Nucleus accumbens (tissue), 56 donors: ENCODE measurements at regions not wholly inside any gene's neighbourhood (a gene's known extent, or its start where the extent isn't known, plus 50 kb on each side); places are given as distances from the start of the nearest gene placed in this dataset.

Experiments
- DNase-seq, 56 donors: peaks; one replicate each; lab custom pipeline; 2025; lab: John Stamatoyannopoulos, UW

DNA sequence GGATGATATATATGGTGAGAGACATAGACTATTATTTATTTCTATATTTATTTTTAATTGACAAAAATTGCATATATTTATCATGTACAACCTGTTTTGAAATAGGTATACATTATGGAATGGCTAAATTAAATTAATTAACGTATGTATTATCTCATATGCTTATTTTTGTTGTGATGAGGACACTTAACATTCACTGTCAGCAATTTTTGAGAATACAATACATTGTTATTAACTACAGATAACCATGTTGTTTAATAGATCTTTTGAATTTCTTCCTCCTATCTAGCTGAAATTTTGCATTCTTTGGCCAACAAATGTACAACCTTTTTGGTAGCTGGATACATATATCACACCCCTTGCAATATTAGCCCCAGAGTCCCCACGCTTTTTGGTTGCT lies 110.7 kb upstream of the CITED2 start:
- no peak for DNase-seq

DNA sequence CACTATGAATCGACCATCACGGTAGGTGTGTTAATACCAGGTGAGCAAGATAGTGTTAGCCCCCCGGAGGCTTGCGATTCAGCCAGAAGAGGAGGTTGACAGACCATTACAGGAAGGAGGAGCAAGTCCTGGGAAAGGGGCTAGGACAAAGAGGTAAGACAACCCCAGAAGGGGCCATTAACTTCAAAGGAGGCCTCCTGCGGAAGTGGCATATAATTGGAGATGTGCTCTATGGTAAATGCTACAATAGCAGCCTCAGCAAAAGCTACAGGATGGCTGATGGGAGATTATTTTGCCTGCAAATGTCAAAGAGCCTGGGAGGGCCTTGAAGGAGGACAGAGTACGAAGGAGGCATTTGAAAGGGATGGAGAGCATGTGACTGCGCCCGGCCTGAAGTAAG lies 108.6 kb upstream of the CITED2 start:
- no peak for DNase-seq

DNA sequence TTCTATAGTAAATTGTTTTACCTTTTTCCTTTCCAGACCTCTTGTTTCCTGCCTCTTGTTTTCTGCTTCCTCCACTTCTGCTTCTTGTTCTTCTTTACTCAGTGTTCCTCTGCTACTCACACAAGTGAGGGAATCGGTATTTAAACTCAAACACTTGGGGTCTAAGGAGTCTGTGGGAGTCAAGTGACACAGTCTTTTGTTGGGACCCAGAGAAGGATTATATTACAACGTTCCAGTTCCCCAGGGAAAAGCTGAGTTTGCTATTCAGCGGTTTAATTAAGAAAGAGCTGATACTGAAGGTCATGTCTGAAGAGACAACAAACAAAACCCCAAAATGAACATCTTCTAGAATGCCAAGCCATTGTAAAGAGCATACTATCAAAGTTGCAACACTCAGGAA lies 107.8 kb upstream of the CITED2 start:
- no peak for DNase-seq

DNA sequence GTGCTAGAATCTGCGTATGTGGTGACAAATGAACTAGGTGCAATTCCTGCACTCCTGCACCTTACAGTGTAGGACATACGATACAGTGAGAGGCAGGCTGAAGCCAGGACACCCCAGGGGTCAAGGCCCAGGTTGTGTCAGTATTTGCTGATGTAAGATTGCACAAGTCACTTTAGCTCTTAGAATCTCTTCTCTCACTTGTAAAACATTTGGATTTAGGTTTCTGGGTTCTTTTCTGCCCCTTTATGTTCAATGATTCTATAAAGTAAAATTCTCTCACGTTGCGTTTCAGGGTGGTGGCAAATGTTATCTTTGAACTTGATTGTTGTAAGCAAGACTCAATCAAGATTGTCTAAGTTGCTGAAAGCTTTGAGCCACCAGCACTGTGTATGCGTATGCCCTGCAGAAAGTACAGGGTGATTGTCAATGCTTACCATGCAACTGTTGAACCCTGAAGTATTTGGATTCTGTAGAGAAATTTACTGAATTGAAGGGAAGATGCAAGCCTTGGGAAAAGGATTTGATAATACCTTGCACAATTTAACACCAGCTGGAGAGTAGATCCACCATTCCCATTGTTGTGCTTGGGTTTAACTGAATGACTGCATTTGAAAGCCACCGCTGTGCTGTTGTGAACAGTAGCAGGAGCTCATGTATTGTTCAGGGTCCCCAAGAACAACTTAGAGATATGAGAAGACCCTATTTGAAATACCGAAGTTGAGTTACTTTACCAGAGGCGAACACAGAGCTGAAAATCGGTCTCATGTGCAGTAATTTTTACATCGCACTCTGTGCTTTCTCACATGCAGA lies 106.1 kb upstream of the CITED2 start:
- DNase-seq, result no peak

DNA sequence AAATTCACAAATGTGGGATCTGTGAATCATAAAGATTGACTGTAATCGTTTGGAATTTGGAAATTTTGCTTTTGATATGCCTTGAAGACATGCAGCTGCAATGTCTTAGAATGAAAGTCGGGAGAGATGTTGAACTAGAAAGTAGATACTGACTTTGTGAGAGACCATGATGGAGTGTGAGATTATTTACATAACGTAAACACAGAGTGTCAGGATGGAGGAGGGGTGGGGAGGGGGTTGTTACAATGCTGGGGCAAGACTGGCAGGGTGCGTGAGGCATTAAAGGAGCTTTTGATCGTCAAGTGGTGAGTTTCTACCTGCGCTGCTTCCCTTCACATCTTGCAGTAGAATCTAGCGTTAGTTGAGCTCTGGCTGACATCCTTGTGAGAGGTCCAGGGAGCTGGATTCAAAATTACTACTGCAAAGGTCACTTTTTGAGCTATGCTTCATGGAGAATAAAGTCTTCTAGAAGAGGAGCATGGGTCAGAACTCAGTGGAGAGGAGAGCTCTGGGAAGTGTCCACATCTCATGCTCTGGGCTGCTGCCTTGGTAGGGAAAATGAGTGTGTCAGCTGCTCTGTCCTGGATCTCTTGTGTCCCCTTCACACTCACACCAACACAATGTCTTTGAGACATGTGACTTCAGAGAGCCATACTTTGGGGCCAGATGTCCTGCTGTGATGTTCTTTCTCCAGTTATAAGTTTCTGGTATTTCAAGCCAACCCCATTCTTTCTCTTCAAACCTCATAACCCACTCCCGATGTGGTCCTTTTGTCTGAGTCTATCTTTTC lies 105.2 kb upstream of the CITED2 start:
- no peak for DNase-seq

DNA sequence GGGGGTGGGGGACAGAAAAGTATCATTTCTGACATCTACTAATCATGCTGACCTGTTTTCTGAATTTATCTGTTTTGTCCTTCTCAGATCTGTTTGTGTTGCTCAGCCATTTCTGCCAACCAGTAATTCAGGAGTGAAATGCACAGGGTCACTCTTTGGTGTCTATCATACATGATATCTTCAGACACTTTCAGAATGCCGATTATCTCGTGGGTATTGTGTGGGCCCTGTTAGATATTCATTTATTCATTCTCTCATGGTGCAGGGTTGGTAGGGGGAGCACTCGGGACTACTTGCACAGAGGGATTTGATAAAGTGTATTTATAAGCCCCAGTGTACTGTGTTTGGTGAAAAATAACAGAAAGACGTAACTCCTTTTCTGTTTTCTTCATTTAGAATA lies 101.2 kb upstream of the CITED2 start:
- no peak for DNase-seq

DNA sequence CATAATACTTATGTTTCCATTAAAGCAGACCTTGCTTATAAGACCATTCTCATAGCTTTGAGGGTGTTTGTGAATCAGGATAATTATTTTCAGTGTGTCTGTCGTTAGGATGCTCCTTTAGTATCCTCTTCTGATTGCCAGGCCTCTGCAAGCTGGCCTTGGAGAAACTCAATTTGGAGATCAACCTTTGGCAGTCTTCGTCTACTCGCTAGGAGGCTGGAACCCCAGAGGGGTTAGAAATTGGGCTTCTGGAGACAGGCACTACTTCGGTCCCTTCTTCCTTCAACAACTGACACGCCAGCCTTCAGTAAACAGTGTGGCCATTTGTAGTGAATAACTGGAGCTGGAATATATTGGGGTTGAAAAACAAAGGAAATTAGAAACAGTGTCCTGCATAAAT lies 100.8 kb upstream of the CITED2 start:
- DNase-seq, result no peak

DNA sequence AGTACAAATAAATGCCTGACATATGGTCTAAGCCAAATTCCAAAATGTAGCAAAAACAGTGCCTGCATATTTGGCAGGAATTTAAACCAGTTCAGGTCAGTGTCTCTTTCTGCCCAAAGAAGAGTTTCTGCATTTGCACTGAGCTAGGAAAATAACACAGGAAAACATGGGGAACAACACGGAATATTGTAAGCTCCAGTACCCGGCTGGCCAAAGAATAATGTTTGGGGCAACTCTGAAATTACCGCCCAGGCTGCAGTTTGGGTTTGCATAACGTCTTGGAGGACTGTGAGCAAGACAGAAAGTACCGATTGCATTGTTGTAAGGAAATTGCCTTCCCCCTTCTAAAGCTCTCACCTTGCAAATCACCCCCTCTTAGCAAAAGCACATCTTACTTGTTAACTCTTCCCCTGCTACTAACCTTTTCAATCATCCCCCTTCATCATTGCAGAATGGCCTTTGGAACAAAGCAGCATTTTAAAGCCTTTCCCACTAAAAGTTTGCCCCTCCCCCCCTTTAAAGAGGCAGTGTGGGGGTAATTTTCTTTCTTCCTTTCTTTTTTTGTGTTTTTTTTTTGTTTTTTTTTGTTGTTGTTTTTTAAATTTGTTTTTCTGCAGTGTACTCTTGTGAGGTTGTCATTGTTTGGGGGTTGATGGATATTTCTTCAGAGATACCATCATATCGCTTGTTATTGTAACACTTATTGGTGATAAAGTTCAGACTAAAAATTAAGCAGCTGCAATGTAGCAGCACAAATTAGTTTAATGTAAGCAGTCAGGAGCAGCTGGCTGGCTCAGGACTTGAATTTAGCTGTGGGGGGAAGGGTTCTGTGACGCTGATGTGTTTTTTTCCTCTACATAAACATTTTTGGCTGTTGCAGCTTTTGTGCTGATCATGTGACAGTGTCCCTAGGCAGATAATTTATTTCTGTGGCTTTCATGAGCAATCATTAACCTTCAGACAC lies 100.0 kb upstream of the CITED2 start:
- no peak for DNase-seq

DNA sequence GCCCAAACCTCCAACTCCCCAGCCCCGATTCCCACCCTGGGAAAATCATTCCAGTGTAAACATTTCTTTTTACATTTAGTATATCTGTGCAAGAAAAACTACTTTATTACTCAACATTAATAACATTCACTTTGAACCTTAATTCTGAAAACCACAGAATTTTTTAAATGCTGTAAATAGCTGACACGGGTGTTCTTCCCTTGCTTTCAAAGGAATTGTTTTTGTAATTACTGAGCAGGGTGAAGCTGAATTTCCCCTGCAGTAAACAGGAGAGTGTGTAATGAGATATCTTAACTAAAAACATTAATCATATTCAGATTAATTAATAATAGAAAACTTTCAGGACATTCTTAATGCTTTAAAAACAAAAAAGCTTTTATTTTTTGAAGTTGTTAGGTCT lies 99.3 kb upstream of the CITED2 start:
- DNase-seq, result no peak

DNA sequence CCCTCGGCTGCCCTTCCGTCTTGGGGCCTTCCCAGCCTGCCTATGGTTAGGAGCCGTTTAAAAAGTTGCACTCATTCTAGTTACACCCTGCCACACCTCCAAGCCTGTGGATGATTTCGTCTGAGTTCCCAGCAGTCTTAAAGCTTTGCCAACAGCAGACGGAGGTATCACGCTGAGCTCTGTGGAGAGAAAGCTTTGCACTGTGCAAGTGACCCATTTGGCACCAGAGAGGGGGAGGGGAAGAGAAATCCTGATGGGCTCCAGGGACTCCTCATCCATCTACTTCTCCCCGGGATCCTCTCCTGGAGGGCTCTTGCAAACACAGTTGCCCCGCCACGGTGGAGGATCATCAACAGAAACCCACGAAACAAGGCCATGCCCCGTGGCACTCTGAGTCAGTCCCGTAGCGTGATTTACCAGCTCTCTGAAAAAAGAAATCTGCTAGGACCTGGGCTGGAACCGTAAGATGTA lies 98.8 kb upstream of the CITED2 start:
- peak in 2 of 56 donors; percentile 6 to 14 for DNase-seq

DNA sequence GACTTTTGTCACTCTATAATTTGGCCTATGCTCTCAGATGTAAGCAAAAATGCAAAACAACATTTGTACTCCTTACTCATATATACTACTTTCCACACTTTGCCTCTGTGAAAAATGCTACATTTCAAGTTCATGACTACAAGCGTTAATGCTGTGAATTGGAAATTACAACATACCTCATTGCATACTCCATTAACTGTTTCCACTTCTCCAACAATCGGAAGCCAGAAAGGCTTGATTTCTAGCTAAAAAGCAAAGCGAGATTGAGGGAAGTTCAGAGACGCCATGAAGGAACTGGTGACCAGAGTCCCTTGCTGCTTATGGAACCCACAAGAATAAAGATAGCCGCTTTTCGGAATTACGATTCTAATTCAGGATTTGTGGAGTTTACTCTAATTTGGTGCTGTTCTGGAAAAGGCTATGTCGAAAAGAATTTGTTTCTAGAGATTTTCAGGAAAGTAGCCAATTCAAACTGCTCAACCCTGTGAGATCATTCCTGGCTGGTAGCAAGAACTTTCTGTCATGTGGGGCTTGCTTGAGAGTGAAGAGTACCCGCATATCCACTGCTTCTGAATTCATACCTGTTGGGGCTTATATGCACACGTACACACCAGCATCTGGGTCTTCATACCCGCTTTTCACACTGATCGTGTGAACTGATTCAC lies 98.0 kb upstream of the CITED2 start:
- DNase-seq, result no peak

DNA sequence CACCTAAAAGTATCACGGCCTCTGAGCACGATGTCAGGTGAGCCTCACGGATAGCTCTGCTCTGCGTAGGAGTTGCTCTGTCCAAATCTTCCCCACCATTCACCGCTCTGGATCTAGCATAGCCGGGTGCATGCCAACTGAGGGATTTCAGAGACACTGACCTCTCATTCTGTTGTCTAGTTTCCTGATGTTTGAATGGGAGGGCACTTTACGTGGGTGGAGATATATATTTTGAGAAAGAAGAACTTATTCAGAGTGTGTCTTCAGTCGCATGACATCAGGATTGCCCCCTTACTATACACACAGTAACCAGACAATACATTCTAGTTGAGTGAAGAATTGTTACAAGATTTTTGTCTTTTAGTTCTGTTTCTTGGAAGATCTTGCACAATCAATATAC lies 96.5 kb upstream of the CITED2 start:
- DNase-seq, result no peak

DNA sequence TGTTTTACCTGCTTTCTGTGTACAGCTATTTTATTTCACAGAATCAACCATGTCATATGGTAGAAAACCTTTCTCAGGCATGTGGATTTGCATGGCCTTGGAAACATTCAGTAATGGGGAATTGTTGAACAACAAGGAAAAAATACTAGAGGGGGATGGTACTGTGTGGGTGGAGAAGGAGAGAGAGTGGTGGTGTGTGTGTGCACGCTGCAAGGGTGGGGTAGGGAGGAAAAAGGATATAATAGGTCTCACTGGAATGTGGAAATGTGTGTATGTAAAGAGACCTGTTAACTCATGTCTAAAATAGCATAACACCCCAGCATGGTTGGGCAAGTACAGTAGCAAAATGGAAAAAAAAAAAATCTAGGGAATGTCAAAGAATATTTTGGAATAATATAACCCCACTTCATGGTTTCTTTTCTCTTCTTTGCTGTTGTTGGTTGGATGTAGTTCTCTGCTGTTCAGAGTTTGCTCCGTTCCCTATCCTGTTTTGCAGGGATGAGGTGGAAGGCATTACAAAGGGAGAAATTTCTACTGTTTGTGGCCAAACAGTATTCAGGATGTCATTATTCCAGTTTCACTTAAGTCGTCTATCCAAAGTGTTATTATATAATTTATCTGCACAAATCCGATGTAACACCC lies 93.9 kb upstream of the CITED2 start:
- DNase-seq, result no peak

DNA sequence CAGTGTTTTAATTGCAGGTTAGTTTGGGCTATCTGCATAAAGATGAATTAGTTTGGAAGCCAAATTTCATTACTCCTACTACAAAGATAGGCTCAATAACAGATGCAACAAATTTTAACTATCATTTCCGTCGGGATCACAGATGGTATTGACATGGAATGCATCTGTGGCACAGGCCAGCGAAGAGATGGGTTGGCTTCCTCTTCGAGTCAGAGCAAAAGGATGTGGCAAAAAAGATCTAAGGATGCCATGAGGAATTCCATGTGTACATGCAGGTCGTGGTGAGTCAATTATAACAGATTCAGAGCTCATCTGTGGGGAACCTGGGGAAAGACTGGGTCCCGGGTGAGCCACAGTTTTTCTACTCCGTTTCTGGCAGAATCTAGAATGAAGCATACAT lies 83.0 kb upstream of the CITED2 start:
- no peak for DNase-seq

DNA sequence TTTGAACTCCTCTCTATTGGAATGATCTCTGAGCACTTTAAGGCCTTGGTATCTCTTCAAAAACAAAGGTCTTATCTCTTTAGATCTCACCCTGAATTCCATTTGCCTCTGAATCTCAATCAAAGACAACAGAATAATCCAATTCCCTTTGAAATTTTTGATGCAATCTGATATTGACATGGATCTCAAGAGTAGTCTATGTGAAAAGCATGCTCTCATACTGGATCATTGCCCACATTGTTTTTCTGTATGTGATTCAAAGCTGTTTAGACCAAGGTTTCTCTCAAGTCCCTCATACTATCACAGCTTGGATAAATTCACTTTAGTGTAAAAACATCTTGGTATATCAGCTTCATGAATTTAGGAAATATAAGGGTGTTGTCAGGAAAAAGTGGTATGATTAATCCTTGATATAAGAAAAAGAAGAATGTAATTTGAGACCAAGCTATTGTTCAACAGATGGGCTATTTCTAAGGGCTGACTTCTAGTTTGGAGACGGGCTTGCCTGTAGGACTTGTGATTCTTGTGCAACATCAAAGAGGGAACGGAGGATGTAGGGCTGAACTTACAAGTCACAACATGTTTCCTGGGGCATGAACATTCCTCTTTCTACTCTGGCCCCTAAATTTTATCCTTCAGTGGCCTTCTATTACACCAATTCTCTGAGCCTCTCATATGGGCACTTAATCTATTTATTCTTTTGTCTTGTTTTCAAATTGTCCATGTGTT lies 77.9 kb upstream of the CITED2 start:
- no peak for DNase-seq

DNA sequence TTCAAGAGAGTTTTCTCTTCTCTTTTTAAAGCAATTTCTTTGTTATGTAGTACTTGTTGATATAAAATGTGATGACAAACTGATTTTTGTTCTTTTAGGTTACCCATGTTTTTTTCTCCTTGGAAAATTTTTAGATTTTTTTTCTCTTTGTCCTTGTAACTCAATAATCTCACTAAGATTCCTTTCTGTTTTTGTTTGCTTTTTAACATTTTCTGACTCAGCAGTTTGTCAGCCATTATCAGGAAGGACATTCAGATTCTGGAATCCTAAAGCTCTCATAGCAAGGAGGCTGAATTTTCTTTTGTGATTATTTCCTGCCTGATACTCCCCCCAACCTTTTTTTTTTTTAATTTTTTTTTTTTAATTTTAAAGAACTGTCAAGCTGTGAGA lies 75.2 kb upstream of the CITED2 start:
- no peak for DNase-seq

DNA sequence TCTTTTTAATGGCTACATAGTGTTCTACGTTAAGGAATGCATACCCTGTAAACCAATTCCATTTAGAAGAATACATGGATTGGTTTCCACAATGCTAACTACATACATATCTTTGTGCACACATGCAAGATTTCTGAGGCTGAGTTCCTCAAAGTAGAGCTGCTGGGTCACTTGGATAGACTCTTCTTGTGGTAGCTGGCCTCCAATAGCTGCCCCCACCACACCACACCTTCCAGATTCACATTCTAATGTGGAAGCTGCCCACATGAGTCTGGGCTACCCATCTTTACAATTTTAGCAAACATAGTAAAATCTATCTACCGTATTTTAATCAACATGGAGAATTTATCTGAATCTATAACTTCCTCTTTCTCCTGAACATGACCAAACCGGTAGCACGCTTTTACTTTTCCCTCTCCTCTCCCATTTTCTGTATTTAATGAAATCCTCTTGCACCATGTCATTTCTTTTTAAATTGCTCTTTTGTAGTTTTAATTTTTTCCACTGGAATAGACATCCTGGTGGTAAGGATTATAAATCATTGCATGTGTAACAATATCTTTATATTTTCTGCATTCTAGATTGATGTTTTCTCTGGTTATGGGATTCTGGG lies 74.7 kb upstream of the CITED2 start:
- DNase-seq, result no peak

DNA sequence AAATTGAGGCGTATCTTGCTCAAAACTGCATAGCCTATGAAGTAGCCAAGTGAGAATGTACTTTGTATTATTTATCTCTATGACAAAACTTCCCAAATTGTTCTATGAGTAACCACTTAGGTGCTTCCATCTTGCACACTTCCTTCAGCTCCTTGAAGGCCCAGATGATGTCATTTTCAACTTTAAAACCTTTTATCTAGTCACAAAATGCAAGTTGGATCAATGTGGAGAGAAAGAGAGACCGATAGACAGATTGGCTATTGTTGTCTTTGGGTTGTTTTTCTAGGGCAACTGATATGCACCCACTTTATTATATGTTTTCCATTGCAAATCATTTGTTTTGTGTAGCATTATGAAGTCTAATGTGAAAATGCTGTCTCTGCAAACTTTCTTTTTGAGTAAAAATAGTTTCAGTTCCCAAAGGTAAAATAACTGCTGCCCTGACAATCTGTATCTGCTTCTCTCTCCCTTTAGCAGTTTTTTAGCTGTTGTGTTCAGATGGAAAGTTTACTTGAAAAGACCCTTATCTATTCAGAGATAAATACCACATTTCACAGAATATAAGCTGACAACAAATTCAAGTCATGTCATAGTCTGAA lies 73.7 kb upstream of the CITED2 start:
- no peak for DNase-seq
